GM12878 (cell line): ENCODE measurements at regions not wholly inside any gene's neighbourhood (a gene's known extent, or its start where the extent isn't known, plus 50 kb on each side); places are given as distances from the start of the nearest gene placed in this dataset.

Experiments
- E2F8 ChIP-seq: fragments of 450-650 bp; IDR thresholded peaks from 2 replicates; pipeline ENCODE4 v1.6.1; 2018; ENCODE audit warnings: mild to moderate bottlenecking, low read depth, moderate library complexity; ENCODE audit not compliant: partially characterized antibody
- E4F1 ChIP-seq: fragments of 450-650 bp; IDR thresholded peaks from 2 replicates; pipeline ENCODE4 v1.6.1; 2018; ENCODE audit warnings: borderline replicate concordance, mild to moderate bottlenecking; ENCODE audit not compliant: partially characterized antibody
- EED ChIP-seq: sonication (generic); IDR thresholded peaks from 2 replicates; pipeline ENCODE4 v1.6.1; 2016; ENCODE audit warnings: antibody characterized with exemption, low read depth
- RCOR1 ChIP-seq: conservative IDR thresholded peaks from 2 replicates; pipeline ENCODE4 v1.6.1; 2012; ENCODE audit warnings: low read depth, low read length, improper control_type of control experiment
- SUZ12 ChIP-seq: fragments of 200-600 bp; sonication (generic); IDR thresholded peaks from one replicate; pipeline ENCODE4 v1.6.1; 2018; ENCODE audit warnings: antibody characterized with exemption, mild to moderate bottlenecking; ENCODE audit not compliant: unreplicated experiment
- ZBED1 ChIP-seq: IDR thresholded peaks from 2 replicates; pipeline ENCODE4 v1.6.1; 2016; ENCODE audit warnings: borderline replicate concordance
- ZNF207 ChIP-seq: fragments of 450-650 bp; IDR thresholded peaks from 2 replicates; pipeline ENCODE4 v1.6.1; 2014; ENCODE audit warnings: antibody characterized with exemption, mild to moderate bottlenecking, borderline replicate concordance

GRCh38 chr2:238743243-238744065 lies 104.4 kb upstream of the TWIST2 start (continued):
- TF ChIP-seq ZNF207 (no peak), ZBED1 (no peak), EED (no peak), SUZ12 (no peak), E2F8 (no peak), E4F1 (no peak), RCOR1 (no peak)
